ENCODE measurements at regions not wholly inside any gene's neighbourhood (a gene's known extent, or its start where the extent isn't known, plus 50 kb on each side); places are given as distances from the start of the nearest gene placed in this dataset.

DNA sequence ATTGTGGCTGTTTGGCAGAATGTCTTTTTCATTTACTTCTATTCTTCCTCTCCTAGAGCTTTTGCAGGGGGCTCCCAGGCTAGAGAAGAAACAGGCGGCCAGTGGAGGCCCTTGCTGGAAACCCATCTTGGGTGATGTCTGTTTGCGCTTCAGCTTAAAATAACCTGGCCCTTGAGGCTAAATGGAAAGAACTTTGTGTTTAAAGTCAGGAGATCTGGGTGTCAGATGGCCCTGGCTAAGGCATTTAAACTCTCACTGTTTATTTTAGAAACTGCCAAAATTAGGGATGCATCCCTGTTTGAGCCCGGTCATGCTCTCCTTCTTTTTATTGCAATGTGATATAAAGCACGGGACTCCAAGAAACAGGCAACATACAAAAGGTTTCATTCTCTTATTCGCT is 118.4 kb upstream of the RMP24 start:
- no peak for TF ChIP-seq POLR2AphosphoS5 (IDR thresholded peaks at IDR 0.05; ENCODE audit: low read depth, low read length)
- no peak for TF ChIP-seq POLR2A (IDR thresholded peaks at IDR 0.05; ENCODE audit: low read depth, low read length)

All from GM12891 (cell line).